ENCODE measurements at regions not wholly inside any gene's neighbourhood (a gene's known extent, or its start where the extent isn't known, plus 50 kb on each side); places are given as distances from the start of the nearest gene placed in this dataset.

- DNase-seq (no peak), ATAC-seq (no peak)
- H3K27ac ChIP-seq (ENCODE audit: low read length): no peak overlapping the region
- no peaks in the 10 kb centered on the region for H3K4me1 ChIP-seq (ENCODE audit: control insufficient read depth, insufficient read depth, low read length)
- intact Hi-C loops (cut with DNase I): loop anchor here in 2 of 4 donors (5.0 to 10.0 kb wide), 2 partner anchors 1088 to 1090 kb away; no protein-coding TSS in a partner anchor
- H3K9me3 ChIP-seq (ENCODE audit: control insufficient read depth, low read length): no peaks in the 10 kb centered on the region
- H3K4me3 ChIP-seq (ENCODE audit: low read length): no peak overlapping the region
- 89% methylated on average over 1 of the region's 1 CpG for WGBS
- no peaks in the 10 kb centered on the region for H3K27me3 ChIP-seq (ENCODE audit: control insufficient read depth, insufficient read depth)
Measured at GRCh38 chr1:96964761-96965160, 243.2 kb downstream of the PTBP2 start.

- WGBS: 50% methylated on average over 15 of the region's 15 CpGs
- Histone ChIP-seq H3K4me3 (ENCODE audit: low read length) (no peak overlapping the region), H3K9me3 (ENCODE audit: control insufficient read depth, low read length) (no peaks in the 10 kb centered on the region), H3K27ac (ENCODE audit: low read length) (no peak overlapping the region), H3K27me3 (ENCODE audit: control insufficient read depth, insufficient read depth) (no peaks in the 10 kb centered on the region), H3K4me1 (ENCODE audit: control insufficient read depth, insufficient read depth, low read length) (no peaks in the 10 kb centered on the region)
- DNase-seq (peak; percentile 58 to 86 (median 77)), ATAC-seq (peak; percentile 77)
- intact Hi-C loops (cut with DNase I): loop anchor here in 2 of 4 donors (5.0 to 10.0 kb wide), 2 partner anchors 1086 to 1088 kb away; no protein-coding TSS in a partner anchor
Measured at GRCh38 chr1:96966536-96967138, 245.1 kb downstream of the PTBP2 start.

- intact Hi-C loops (cut with DNase I): loop anchor here in 2 of 4 donors (5.0 to 10.0 kb wide), 2 partner anchors 1085 to 1087 kb away; no protein-coding TSS in a partner anchor
- H3K9me3 ChIP-seq (ENCODE audit: control insufficient read depth, low read length): no peaks in the 10 kb centered on the region
Measured at GRCh38 chr1:96967311-96967710, 245.7 kb downstream of the PTBP2 start.

GRCh38 chr1:96968541-96968940 lies 247.0 kb downstream of the PTBP2 start:
- ATAC-seq (peak in 1 of 2 donors; percentile 72), DNase-seq (peak in 2 of 3 donors; percentile 41 to 54)
- Histone ChIP-seq H3K9me3 (ENCODE audit: control insufficient read depth, low read length) (no peaks in the 10 kb centered on the region), H3K4me1 (ENCODE audit: control insufficient read depth, insufficient read depth, low read length) (no peaks in the 10 kb centered on the region), H3K27me3 (ENCODE audit: control insufficient read depth, insufficient read depth) (no peaks in the 10 kb centered on the region), H3K27ac (ENCODE audit: low read length) (no peak overlapping the region), H3K4me3 (ENCODE audit: low read length) (no peak overlapping the region)
- intact Hi-C loops (cut with DNase I): loop anchor here in 2 of 4 donors (5.0 to 10.0 kb wide), 2 partner anchors 1084 to 1086 kb away; no protein-coding TSS in a partner anchor
- WGBS: 22% methylated on average over 7 of the region's 7 CpGs

More at GRCh38 chr1:96967311-96967710, 245.7 kb downstream of the PTBP2 start:
- Histone ChIP-seq H3K27ac (ENCODE audit: low read length) (no peak overlapping the region), H3K4me1 (ENCODE audit: control insufficient read depth, insufficient read depth, low read length) (no peaks in the 10 kb centered on the region), H3K4me3 (ENCODE audit: low read length) (no peak overlapping the region), H3K27me3 (ENCODE audit: control insufficient read depth, insufficient read depth) (no peaks in the 10 kb centered on the region)
- no peak for DNase-seq
- WGBS: 54% methylated on average over 8 of the region's 8 CpGs
- ATAC-seq: no peak

GRCh38 chr1:96968983-96969382 lies 247.4 kb downstream of the PTBP2 start:
- DNase-seq (peak in 1 of 3 donors; percentile 35), ATAC-seq (peak; percentile 26 to 65)
- H3K4me3 ChIP-seq (ENCODE audit: low read length): no peak overlapping the region
- H3K4me1 ChIP-seq (ENCODE audit: control insufficient read depth, insufficient read depth, low read length): no peaks in the 10 kb centered on the region
- no peak overlapping the region for H3K27ac ChIP-seq (ENCODE audit: low read length)
- WGBS: 64% methylated on average over 4 of the region's 4 CpGs
- H3K27me3 ChIP-seq (ENCODE audit: control insufficient read depth, insufficient read depth): no peaks in the 10 kb centered on the region
- H3K9me3 ChIP-seq (ENCODE audit: control insufficient read depth, low read length): no peaks in the 10 kb centered on the region
- intact Hi-C loops (cut with DNase I): loop anchor here in 2 of 4 donors (5.0 to 10.0 kb wide), 2 partner anchors 1083 to 1086 kb away; no protein-coding TSS in a partner anchor

GRCh38 chr1:96969656-96970163 lies 248.1 kb downstream of the PTBP2 start:
- ATAC-seq: no peak
- no peaks in the 10 kb centered on the region for H3K9me3 ChIP-seq (ENCODE audit: control insufficient read depth, low read length)
- no peak overlapping the region for H3K4me3 ChIP-seq (ENCODE audit: low read length)
- no peak overlapping the region for H3K27ac ChIP-seq (ENCODE audit: low read length)
- DNase-seq: no peak
- H3K27me3 ChIP-seq (ENCODE audit: control insufficient read depth, insufficient read depth): no peaks in the 10 kb centered on the region
- H3K4me1 ChIP-seq (ENCODE audit: control insufficient read depth, insufficient read depth, low read length): no peaks in the 10 kb centered on the region
- intact Hi-C loops (cut with DNase I): loop anchor here in 2 of 4 donors (5.0 to 10.0 kb wide), 3 partner anchors 75 to 1085 kb away; no protein-coding TSS in a partner anchor
- WGBS: 81% methylated on average over 1 of the region's 1 CpG

GRCh38 chr1:96971439-96971838 lies 249.9 kb downstream of the PTBP2 start:
- Histone ChIP-seq H3K4me1 (ENCODE audit: control insufficient read depth, insufficient read depth, low read length) (no peaks in the 10 kb centered on the region), H3K4me3 (ENCODE audit: low read length) (no peak overlapping the region), H3K27ac (ENCODE audit: low read length) (no peak overlapping the region), H3K9me3 (ENCODE audit: control insufficient read depth, low read length) (no peaks in the 10 kb centered on the region), H3K27me3 (ENCODE audit: control insufficient read depth, insufficient read depth) (no peaks in the 10 kb centered on the region)
- WGBS: 96% methylated on average over 2 of the region's 2 CpGs
- ATAC-seq: no peak
- DNase-seq: no peak
- intact Hi-C loops (cut with DNase I): loop anchor here in 1 of 4 donors (10.0 kb wide), 1 partner anchor 73 kb away; no protein-coding TSS in a partner anchor

- DNase-seq (no peak), ATAC-seq (no peak)
- Histone ChIP-seq H3K4me1 (ENCODE audit: control insufficient read depth, insufficient read depth, low read length) (no peaks in the 10 kb centered on the region), H3K4me3 (ENCODE audit: low read length) (no peak overlapping the region), H3K27ac (ENCODE audit: low read length) (no peak overlapping the region), H3K27me3 (ENCODE audit: control insufficient read depth, insufficient read depth) (no peaks in the 10 kb centered on the region), H3K9me3 (ENCODE audit: control insufficient read depth, low read length) (no peaks in the 10 kb centered on the region)
- intact Hi-C loops (cut with DNase I): loop anchor here in 1 of 4 donors (10.0 kb wide), 1 partner anchor 73 kb away; no protein-coding TSS in a partner anchor
- WGBS: 90% methylated on average over 8 of the region's 8 CpGs
Measured at GRCh38 chr1:96971849-96972602, 250.4 kb downstream of the PTBP2 start.

- no peaks in the 10 kb centered on the region for H3K4me1 ChIP-seq (ENCODE audit: control insufficient read depth, insufficient read depth, low read length)
- 19% methylated on average over 1 of the region's 1 CpG for WGBS
- no peak overlapping the region for H3K4me3 ChIP-seq (ENCODE audit: low read length)
- no peaks in the 10 kb centered on the region for H3K27me3 ChIP-seq (ENCODE audit: control insufficient read depth, insufficient read depth)
- H3K9me3 ChIP-seq (ENCODE audit: control insufficient read depth, low read length): no peaks in the 10 kb centered on the region
- no peak overlapping the region for H3K27ac ChIP-seq (ENCODE audit: low read length)
- intact Hi-C loops (cut with DNase I): loop anchor here in 1 of 4 donors (10.0 kb wide), 1 partner anchor 71 kb away; no protein-coding TSS in a partner anchor
- ATAC-seq: no peak
- no peak for DNase-seq
Measured at GRCh38 chr1:96973605-96974004, 252.0 kb downstream of the PTBP2 start.

- WGBS: 80% methylated on average over 3 of the region's 3 CpGs
- ATAC-seq (no peak), DNase-seq (no peak)
- Histone ChIP-seq H3K4me3 (ENCODE audit: low read length) (no peak overlapping the region), H3K27ac (ENCODE audit: low read length) (no peak overlapping the region), H3K9me3 (ENCODE audit: control insufficient read depth, low read length) (no peaks in the 10 kb centered on the region), H3K4me1 (ENCODE audit: control insufficient read depth, insufficient read depth, low read length) (no peaks in the 10 kb centered on the region), H3K27me3 (ENCODE audit: control insufficient read depth, insufficient read depth) (no peaks in the 10 kb centered on the region)
- intact Hi-C loops (cut with DNase I): loop anchor here in 1 of 4 donors (10.0 kb wide), 1 partner anchor 66 kb away; no protein-coding TSS in a partner anchor
Measured at GRCh38 chr1:96978444-96978843, 256.9 kb downstream of the PTBP2 start.

Measured in right cardiac atrium (tissue), 5 donors.